ENCODE measurements at regions not wholly inside any gene's neighbourhood (a gene's known extent, or its start where the extent isn't known, plus 50 kb on each side); places are given as distances from the start of the nearest gene placed in this dataset.

GRCh38 chr13:97901716-97902115 lies 51.8 kb upstream of the IPO5 start:
- TF ChIP-seq, protein P1, sequence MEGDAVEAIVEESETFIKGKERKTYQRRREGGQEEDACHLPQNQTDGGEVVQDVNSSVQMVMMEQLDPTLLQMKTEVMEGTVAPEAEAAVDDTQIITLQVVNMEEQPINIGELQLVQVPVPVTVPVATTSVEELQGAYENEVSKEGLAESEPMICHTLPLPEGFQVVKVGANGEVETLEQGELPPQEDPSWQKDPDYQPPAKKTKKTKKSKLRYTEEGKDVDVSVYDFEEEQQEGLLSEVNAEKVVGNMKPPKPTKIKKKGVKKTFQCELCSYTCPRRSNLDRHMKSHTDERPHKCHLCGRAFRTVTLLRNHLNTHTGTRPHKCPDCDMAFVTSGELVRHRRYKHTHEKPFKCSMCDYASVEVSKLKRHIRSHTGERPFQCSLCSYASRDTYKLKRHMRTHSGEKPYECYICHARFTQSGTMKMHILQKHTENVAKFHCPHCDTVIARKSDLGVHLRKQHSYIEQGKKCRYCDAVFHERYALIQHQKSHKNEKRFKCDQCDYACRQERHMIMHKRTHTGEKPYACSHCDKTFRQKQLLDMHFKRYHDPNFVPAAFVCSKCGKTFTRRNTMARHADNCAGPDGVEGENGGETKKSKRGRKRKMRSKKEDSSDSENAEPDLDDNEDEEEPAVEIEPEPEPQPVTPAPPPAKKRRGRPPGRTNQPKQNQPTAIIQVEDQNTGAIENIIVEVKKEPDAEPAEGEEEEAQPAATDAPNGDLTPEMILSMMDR (IDR thresholded peaks at IDR 0.05; ENCODE audit: insufficient read depth, low read depth, low read length), result no peak
- no peak overlapping the region for H3K4me3 ChIP-seq (ENCODE audit: low read depth, low read length)
- no peak for DNase-seq (ENCODE audit: low read depth)

All from fibroblast of villous mesenchyme (primary cell).